Activated naive CD4-positive, alpha-beta T cell treated with Interleukin-2 at 50 U/mL for 16 hours (primary cell): ENCODE measurements at regions not wholly inside any gene's neighbourhood (a gene's known extent, or its start where the extent isn't known, plus 50 kb on each side); places are given as distances from the start of the nearest gene placed in this dataset.
"Not testable (repeated sequence)": the region's sequence is repeated elsewhere in the genome, so short reads cannot be mapped to it uniquely, and the experiment has no call there.

Experiments
- DNase-seq: peaks from one replicate; pipeline ENCODE4 v3.0.0-alpha.2; 2020

DNA sequence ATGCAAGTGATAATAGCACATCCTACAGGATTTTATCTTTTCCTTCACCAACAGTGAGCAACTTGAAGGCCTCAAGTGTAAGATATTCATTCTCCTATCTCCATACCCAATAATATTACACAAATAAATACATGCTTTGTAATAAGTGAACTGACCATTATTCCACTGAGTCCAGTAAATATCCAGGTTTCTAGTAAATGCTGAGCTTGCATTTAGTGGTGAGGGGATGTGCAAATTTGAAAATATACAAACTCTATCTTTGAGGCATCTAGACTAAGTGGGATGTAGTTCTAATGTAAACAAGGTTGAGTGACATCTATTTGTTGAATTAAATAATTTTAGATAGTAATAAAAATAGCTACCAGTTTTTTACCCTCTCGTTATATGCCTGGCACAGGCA is 587.6 kb upstream of the IL12A start:
- no peak for DNase-seq

DNA sequence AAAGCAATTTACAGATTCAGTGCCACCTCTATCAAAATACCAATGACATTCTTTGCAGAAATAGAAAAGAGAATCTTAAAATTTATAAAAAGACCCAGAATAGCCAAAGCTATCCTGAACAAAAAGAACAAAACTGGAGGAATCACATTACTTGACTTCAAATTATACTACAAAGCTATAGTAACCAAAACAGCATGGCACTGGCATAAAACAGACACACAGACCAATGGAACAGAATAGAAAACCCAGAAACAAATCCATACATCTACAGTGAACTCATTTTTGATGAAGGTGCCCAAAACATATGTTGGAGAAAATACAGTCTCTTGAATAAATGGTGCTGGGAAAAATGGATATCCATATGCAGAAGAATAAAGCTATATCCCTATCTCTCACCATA is 578.9 kb upstream of the IL12A start:
- not testable (repeated sequence) for DNase-seq

DNA sequence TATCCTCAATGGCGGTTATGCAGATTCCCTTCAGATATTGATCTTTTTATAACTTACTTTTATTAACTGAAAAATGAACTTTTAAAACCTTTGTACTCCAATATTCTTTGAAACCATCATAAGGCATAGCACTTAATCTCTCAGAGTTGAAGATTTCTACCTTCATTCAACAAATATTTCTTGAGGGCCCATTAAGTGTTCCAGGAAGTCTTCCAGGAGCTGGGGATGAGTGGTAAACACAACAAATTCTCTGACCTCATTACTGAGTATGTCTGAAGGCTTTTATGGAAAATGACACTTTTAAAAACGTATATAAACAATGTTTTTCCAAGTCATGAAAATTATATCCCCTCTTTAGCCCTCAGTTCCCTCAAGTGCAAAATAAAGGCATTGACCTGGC is 575.3 kb upstream of the IL12A start:
- no peak for DNase-seq

GRCh38 chr3:159416856-159417255 is 571.8 kb upstream of the IL12A start:
- no peak for DNase-seq

DNA sequence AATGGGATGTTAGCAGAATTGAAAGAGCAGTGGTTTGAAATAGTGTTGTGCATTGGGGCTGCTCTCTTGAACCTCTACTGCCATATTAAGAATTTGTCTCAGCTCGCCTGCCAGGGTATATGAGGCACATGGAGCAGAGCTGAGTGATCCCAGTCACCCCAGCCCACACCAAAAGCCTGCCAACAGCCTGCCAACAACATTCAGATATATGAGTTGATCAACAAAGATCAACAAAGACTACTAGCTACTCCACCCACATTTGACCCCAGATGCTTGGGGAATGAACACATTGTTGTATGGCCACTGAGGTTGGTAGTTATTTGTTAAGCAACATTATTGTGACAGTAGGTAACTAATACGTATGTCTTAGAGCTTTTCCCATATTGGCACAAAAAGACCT is 570.9 kb upstream of the IL12A start:
- no peak for DNase-seq

GRCh38 chr3:159418571-159419526 is 569.8 kb upstream of the IL12A start:
- DNase-seq = no peak

GRCh38 chr3:159429702-159430101 is 558.9 kb upstream of the IL12A start:
- DNase-seq = no peak

DNA sequence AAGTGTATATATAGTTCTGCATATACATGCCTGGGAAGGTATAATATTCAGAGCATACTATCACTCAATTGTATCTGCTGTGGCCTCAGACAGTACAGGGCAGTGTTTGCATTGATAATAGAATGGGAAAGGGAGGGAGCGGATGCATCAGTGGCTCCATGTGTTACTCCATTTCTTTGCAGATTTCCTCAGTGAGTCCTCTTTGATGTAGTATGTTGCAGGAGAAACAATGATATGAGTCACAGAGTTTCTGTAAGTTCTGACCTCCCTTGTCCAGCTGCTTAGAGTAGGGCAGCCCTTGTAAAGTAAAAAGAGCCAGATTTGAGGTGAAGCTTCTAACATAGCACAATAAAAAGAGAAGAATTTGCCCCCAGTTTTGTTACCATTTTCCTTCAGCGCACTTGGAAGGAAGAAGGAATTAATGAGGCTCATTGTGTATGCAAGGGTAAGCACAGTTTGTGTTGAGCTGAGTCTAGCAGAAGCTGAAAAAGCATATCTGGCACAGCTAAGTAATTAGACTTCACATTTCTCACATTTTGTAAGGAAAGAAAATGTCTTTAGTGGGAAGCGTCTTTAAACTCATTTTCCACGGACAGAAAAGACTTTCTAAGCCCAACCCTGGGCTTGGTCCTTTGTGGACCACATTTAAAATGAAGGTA is 555.8 kb upstream of the IL12A start:
- DNase-seq = no peak

- no peak for DNase-seq
Observed at GRCh38 chr3:159439346-159439745, 549.3 kb upstream of the IL12A start.

DNA sequence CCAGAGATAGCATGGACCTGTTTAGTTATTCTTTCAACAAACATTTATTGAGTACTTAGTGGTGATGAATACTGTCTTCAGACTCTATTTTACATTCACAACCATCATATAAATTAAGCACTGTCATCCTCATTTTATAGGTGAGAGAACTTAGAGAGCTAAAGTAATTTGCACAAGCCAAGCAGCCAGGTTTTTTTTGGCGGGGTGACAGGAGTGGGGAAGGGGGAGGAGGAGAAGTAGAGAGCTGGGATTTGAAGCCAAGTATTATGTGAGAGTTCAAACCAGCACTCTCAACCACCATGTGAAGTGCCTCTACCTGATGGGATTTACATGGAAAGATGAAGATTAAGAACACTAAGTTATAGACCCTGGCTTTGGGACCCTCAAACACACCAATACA is 547.4 kb upstream of the IL12A start:
- DNase-seq = no peak

DNA sequence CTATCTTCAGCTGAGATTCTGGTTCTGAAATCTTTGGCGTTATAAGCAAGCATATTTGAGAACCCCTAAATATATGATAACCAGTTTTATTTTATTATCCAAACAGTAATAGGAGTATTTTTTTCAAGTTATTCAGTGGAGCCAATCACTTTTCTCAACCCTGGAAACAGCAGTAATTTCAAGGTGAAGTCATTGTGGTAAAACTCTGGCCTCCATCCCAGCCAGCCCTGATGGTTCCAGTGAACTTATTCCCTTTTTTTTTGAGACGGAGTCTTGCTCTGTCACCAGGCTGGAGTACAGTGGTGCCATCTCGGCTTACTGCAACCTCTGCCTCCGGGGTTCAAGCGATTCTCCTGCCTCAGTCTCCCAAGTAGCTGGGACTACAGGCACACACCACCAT is 545.4 kb upstream of the IL12A start:
- DNase-seq = no peak

DNA sequence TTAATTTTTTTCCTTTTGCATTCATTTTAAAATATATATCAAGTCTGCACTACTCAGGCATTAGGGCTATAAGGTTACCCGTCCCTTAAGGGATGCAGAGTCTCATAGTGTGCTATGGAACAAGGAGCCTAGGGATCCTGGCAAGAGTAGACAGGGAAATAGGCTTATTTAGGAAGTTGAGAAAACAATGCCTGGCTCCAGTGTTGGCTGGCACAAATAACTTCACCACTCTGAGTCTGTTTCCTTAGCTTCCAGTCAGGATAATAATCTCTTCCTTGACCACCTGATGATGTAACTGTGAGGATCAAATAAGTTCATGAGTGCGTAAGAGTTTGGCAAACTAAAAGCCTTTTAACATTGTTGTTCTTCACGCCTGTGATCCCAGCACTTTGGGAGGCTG is 540.8 kb upstream of the IL12A start:
- no peak for DNase-seq

DNA sequence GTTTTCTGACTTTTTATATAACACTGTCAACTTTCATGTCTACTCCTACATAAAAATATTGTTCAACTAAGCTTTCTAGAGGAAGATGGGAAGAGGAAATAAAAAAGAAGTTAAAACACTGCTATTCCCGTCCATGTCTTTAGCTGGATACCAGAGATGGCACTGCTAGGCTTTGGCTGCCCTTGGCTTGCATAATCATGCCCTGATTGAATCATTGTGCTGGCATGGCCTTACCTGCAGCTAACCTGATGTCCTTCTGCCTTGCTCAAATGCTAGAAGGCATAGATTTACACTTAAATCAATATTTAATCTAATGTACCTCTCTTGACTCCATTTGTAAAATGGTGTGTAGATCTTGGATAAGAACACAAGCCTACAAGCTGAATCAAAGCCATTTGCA is 539.7 kb upstream of the IL12A start:
- DNase-seq = no peak

- DNase-seq = no peak
Observed at GRCh38 chr3:159451067-159451466, 537.6 kb upstream of the IL12A start.

DNA sequence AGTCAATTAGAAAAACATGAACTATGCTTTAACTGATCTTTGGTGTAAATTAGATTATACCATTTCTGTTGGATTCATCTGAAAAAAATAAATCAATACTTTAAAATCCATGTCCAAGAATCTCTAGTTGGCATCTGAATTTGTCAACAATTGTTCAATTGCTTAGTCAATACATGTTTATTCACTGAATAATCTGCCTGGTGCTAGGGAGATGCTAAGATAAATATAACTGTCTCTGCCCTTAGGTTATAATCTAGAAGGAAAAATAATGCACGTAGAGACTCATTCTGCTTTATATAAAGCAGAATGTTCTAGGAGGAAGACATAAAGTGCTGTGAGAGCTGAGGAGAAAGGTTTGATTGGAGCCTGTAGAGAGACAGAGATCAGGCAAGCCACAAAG is 537.2 kb upstream of the IL12A start:
- DNase-seq = no peak

GRCh38 chr3:159453036-159453435 is 535.6 kb upstream of the IL12A start:
- DNase-seq = no peak

DNA sequence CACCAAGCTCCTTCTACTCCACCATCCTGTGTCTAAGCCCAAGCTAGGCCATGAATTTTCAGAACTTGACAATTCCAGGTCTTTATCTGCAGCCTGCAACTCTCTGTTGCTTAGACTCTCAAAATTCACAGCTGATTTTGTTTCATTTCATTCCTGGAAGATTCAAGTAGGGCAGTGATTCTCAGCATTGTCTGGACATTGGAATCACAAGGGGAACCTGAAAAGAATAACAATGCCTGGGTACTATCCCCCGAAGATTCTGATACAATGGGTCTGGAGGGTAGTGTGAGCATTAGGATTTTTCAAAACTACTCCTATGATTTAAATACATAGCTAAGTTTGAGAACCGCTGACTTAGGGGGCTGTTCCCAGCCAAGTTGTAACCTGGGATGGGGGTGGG is 534.7 kb upstream of the IL12A start:
- DNase-seq = no peak

- no peak for DNase-seq
Observed at GRCh38 chr3:159455741-159456181, 532.9 kb upstream of the IL12A start.

DNA sequence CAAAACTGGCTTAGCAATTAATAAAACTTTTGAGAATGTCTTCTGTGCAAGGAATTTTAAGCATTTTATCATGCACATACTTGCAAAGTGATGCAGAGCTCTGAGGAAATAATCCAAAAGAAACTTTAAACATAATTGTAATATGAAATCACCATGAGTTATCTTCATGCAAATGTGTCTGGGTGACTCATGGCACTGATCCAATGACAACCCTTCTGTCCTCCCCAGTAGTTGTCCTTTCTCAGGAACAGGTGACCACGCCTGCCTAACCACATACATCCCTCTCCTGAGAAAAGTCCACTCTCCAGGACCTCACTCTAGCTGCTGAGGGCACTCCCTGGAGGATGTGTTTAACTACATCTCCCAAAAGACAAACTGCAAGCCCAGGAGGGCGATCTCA is 530.6 kb upstream of the IL12A start:
- no peak for DNase-seq

DNA sequence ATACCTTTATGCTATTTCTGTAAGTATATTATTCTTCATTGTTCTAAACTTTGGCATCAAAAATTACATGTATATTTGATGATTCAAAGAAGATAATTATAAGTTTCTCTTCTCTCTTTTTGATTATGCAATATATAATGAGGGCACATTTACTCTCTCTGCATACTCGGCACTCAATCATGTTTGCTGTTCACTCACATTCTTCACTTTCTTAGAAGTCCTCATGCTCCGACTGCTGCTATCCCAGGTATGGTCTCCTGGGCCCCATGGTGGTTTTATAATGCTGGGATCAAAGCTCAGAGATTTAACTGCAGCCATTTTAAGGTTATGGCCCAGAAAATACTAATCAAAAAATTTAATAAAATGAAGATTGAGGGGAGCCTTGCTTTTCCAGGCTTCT is 529.7 kb upstream of the IL12A start:
- DNase-seq = no peak

DNA sequence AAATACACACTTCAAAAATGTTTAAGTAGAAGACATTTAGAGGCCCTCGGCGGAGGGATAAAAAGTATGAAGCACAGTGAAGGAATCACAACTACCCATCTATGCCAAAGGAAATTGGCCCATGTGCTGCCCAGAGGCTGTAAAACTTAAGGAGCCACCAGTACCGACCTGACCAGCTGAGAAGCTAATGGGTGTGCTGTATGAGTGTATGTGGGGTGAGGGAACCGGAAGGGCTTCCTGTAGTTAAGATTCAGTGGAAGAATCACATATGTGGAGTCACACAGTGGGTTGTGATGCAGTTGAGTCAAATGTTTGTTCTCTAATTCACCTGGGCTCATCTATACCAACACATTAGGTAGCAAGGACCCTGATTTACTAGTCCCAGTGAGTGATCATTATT is 516.0 kb upstream of the IL12A start:
- no peak for DNase-seq

DNA sequence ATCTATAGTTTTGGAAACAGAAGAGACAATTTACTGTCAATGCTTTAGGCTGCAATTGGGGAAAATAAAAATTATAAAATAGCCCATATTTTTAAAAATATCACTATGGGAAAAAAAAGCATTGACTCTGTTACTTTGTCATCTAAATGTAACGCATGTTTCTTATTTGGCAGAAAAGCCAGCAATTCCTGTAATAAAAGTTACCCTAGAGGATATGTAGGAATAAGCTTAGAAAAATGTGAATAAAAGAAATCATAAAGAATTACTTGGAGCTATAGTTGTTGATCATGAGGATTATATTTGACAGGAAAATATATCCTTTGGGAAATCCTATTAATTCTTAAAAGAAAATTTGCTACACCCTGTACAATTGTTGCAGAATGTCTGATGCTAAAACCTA is 515.4 kb upstream of the IL12A start:
- no peak for DNase-seq

GRCh38 chr3:159480046-159480445 is 508.6 kb upstream of the IL12A start:
- DNase-seq = no peak

DNA sequence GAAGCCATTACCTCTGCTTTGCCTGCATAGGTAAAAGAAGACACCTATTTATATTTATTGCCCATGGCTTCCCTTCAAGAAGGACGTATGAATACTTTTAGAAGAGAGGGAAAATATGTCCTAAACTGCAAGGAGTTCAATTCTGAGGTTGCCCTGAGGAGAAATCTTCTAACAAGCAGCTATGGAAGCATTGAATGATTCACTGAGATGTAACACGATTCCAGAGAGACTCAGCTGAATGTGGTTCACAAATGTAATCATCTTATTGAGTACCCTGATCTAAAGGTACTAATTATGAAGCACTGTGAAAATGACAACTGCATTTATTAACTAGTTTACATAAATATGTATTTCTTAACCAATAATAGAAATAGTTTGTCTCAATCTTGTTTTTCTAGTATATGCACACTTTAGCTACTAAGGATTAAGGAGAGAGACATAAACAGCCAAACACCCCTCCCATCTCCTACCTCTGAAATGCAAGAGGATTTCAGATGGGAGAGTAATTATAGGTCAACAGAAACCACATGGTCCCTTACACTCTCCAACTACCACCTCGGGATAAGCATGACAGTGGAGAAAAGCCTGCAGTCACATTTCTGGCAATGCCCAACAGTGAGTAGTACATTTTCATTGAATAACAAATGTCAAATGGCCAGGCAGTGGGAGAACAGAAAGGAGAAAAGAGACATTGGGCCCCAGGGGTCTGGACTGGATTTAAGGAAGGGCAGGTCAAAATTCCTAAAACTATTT is 506.2 kb upstream of the IL12A start:
- no peak for DNase-seq
